ENCODE measurements at regions not wholly inside any gene's neighbourhood (a gene's known extent, or its start where the extent isn't known, plus 50 kb on each side); places are given as distances from the start of the nearest gene placed in this dataset.

GRCh38 chr11:115656669-115657068 is 152.5 kb upstream of the CADM1 start:
- TF ChIP-seq, protein P1, sequence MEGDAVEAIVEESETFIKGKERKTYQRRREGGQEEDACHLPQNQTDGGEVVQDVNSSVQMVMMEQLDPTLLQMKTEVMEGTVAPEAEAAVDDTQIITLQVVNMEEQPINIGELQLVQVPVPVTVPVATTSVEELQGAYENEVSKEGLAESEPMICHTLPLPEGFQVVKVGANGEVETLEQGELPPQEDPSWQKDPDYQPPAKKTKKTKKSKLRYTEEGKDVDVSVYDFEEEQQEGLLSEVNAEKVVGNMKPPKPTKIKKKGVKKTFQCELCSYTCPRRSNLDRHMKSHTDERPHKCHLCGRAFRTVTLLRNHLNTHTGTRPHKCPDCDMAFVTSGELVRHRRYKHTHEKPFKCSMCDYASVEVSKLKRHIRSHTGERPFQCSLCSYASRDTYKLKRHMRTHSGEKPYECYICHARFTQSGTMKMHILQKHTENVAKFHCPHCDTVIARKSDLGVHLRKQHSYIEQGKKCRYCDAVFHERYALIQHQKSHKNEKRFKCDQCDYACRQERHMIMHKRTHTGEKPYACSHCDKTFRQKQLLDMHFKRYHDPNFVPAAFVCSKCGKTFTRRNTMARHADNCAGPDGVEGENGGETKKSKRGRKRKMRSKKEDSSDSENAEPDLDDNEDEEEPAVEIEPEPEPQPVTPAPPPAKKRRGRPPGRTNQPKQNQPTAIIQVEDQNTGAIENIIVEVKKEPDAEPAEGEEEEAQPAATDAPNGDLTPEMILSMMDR (IDR thresholded peaks at IDR 0.05), result no peak
- no peak for TF ChIP-seq ZFX (IDR thresholded peaks at IDR 0.05; ENCODE audit: borderline replicate concordance)

Measured in 22Rv1 (cell line).